ENCODE measurements at regions not wholly inside any gene's neighbourhood (a gene's known extent, or its start where the extent isn't known, plus 50 kb on each side); places are given as distances from the start of the nearest gene placed in this dataset.

- H3K27ac ChIP-seq (ENCODE audit: low read depth, low read length) = no peak overlapping the region
- no peaks in the 10 kb centered on the region for H3K4me1 ChIP-seq (ENCODE audit: control insufficient read depth, insufficient read depth, low read length)
- H3K27ac Mint-ChIP-seq = no peak overlapping the region
- H3K36me3 ChIP-seq (ENCODE audit: control insufficient read depth, insufficient read depth, low read length) = no peaks in the 10 kb centered on the region
- no peaks in the 10 kb centered on the region for H3K27me3 Mint-ChIP-seq (ENCODE audit: insufficient read depth)
- DNase-seq = no peak
- H3K4me3 ChIP-seq (ENCODE audit: low read length) = no peak overlapping the region
- H3K27me3 ChIP-seq (ENCODE audit: control insufficient read depth, insufficient read depth, low read length, poor library complexity, severe bottlenecking) = no peaks in the 10 kb centered on the region
- 93% methylated on average over 1 of the region's 1 CpG; no CpG with 5 or more reads in 1 of the 2 experiments for WGBS, 2 experiments (ENCODE audit: insufficient coverage in 1 of 2, insufficient read length in 1 of 2)
- TF ChIP-seq CTCF (conservative IDR thresholded peaks at IDR 0.05) = no peak
- no peak overlapping the region for H3K4me3 Mint-ChIP-seq
- H3K36me3 Mint-ChIP-seq (ENCODE audit: low read depth) = no peaks in the 10 kb centered on the region
- no peaks in the 10 kb centered on the region for H3K4me1 Mint-ChIP-seq
- no peaks in the 10 kb centered on the region for H3K9me3 ChIP-seq (ENCODE audit: control insufficient read depth, low read length)
- no peak overlapping the region for H3K9ac ChIP-seq (ENCODE audit: extremely low read depth, low read length, poor library complexity, severe bottlenecking)
- no peaks in the 10 kb centered on the region for H3K9me3 Mint-ChIP-seq
Measured at GRCh38 chr2:175743011-175743410, 259.1 kb downstream of the LNPK start.

GRCh38 chr2:175742367-175742766 is 259.7 kb downstream of the LNPK start:
- H3K4me3 Mint-ChIP-seq = no peak overlapping the region
- no peak for DNase-seq
- H3K9ac ChIP-seq (ENCODE audit: extremely low read depth, low read length, poor library complexity, severe bottlenecking) = no peak overlapping the region
- H3K27ac ChIP-seq (ENCODE audit: low read depth, low read length) = no peak overlapping the region
- H3K4me1 Mint-ChIP-seq = no peaks in the 10 kb centered on the region
- H3K27ac Mint-ChIP-seq = no peak overlapping the region
- TF ChIP-seq CTCF (conservative IDR thresholded peaks at IDR 0.05) = no peak
- H3K36me3 Mint-ChIP-seq (ENCODE audit: low read depth) = no peaks in the 10 kb centered on the region
- WGBS, 2 experiments (ENCODE audit: insufficient coverage in 1 of 2, insufficient read length in 1 of 2) = 90 to 100% methylated on average over 2 to 3 of the region's 3 CpGs
- H3K4me1 ChIP-seq (ENCODE audit: control insufficient read depth, insufficient read depth, low read length) = no peaks in the 10 kb centered on the region
- H3K9me3 ChIP-seq (ENCODE audit: control insufficient read depth, low read length) = no peaks in the 10 kb centered on the region
- no peaks in the 10 kb centered on the region for H3K36me3 ChIP-seq (ENCODE audit: control insufficient read depth, insufficient read depth, low read length)
- H3K9me3 Mint-ChIP-seq = no peaks in the 10 kb centered on the region
- H3K27me3 Mint-ChIP-seq (ENCODE audit: insufficient read depth) = no peaks in the 10 kb centered on the region
- H3K27me3 ChIP-seq (ENCODE audit: control insufficient read depth, insufficient read depth, low read length, poor library complexity, severe bottlenecking) = no peaks in the 10 kb centered on the region
- no peak overlapping the region for H3K4me3 ChIP-seq (ENCODE audit: low read length)

GRCh38 chr2:175741164-175741563 is 260.9 kb downstream of the LNPK start:
- H3K27me3 ChIP-seq (ENCODE audit: control insufficient read depth, insufficient read depth, low read length, poor library complexity, severe bottlenecking) = no peaks in the 10 kb centered on the region
- Mint-ChIP-seq H3K27ac (no peak overlapping the region), H3K4me3 (no peak overlapping the region), H3K9me3 (no peaks in the 10 kb centered on the region), H3K27me3 (ENCODE audit: insufficient read depth) (no peaks in the 10 kb centered on the region), H3K4me1 (no peaks in the 10 kb centered on the region), H3K36me3 (ENCODE audit: low read depth) (no peaks in the 10 kb centered on the region)
- H3K9ac ChIP-seq (ENCODE audit: extremely low read depth, low read length, poor library complexity, severe bottlenecking) = no peak overlapping the region
- TF ChIP-seq CTCF (conservative IDR thresholded peaks at IDR 0.05) = no peak
- DNase-seq = no peak
- no peaks in the 10 kb centered on the region for H3K36me3 ChIP-seq (ENCODE audit: control insufficient read depth, insufficient read depth, low read length)
- H3K9me3 ChIP-seq (ENCODE audit: control insufficient read depth, low read length) = no peaks in the 10 kb centered on the region
- H3K27ac ChIP-seq (ENCODE audit: low read depth, low read length) = no peak overlapping the region
- no peaks in the 10 kb centered on the region for H3K4me1 ChIP-seq (ENCODE audit: control insufficient read depth, insufficient read depth, low read length)
- no peak overlapping the region for H3K4me3 ChIP-seq (ENCODE audit: low read length)

Measured in endodermal cell (in vitro differentiated cells).